Ovary (tissue), 7 donors: ENCODE measurements at regions not wholly inside any gene's neighbourhood (a gene's known extent, or its start where the extent isn't known, plus 50 kb on each side); places are given as distances from the start of the nearest gene placed in this dataset.

ENCODE experiments used
- DNase-seq, 5 donors: peaks; one replicate each; pipeline ENCODE4 v3.0.0-alpha.2; 2019 to 2020
- H3K27ac ChIP-seq, 2 donors: fragments of 200-600 bp; one replicate each; pipeline versions ENCODE4 v1.5.1 to v1.8.0; 2019 to 2022
- H3K27me3 ChIP-seq: fragments of 200-600 bp; one replicate; pipeline ENCODE4 v1.8.0; 2022
- H3K36me3 ChIP-seq: fragments of 200-600 bp; sonication (generic); one replicate; pipeline ENCODE4 v1.5.1; 2019
- H3K4me1 ChIP-seq: one replicate; pipeline ENCODE4 v1.8.1; 2013; ENCODE audit warnings: mild to moderate bottlenecking, moderate library complexity; ENCODE audit not compliant: insufficient read depth
- H3K4me3 ChIP-seq: fragments of 200-600 bp; sonication (generic); one replicate; pipeline ENCODE4 v1.5.1; 2017
- H3K9me3 ChIP-seq, 2 donors: fragments of 200-600 bp in 1 of 2; sonication (generic) in 1 of 2; one replicate each; pipeline versions ENCODE4 v1.5.1 to v1.8.1; 2013 to 2019; ENCODE audit warnings: mild to moderate bottlenecking in 1 of 2, moderate library complexity in 1 of 2
- CTCF ChIP-seq, 3 donors: fragments of 450-650 bp in 2 of 3; fragments of 200-600 bp in 1 of 3; IDR thresholded peaks; one replicate each; pipeline versions ENCODE4 v1.5.1 to v1.8.0; 2016 to 2022; ENCODE audit warnings: antibody characterized with exemption in 3 of 3, mild to moderate bottlenecking in 1 of 3
- EP300 ChIP-seq: sonication (generic); formaldehyde crosslinking; IDR thresholded peaks from one replicate; pipeline ENCODE4 v1.6.1; 2017; ENCODE audit warnings: antibody characterized with exemption
- POLR2A ChIP-seq: fragments of 450-650 bp; IDR thresholded peaks from one replicate; pipeline ENCODE4 v1.6.1; 2017; ENCODE audit warnings: antibody characterized with exemption, mild to moderate bottlenecking, moderate library complexity
- WGBS, 3 donors: extraction: QIAGEN DNeasy Blood & Tissue Kit in 1 of 3; methylation state at CpG; one replicate each; pipeline versions ENCODE4 v1.1.5 to v1.1.7; 2013 to 2017; 5-methylcytosine and 5-hydroxymethylcytosine counted together
- intact Hi-C, 4 donors: fragments of 100-400 bp; cut with DNase I; formaldehyde crosslinking; loops; one replicate each; pipeline versions ENCODE4 v1.11.0 to v1.15.1; 2022 to 2023
- donor health status: DM: no; HTN: no; CAD: no; lungs with moderate emphysema.
- donor health status: DM: no; HTN: no; CAD: no.
- donor health status: Bipolar disorder and iron deficiency.
- donor health status: DM: no; HTN: no; CAD: no.
- donor health status: DM: yes; HTN: yes; CAD: no.

- Histone ChIP-seq H3K4me1 (no peaks in the 10 kb centered on the region), H3K4me3 (no peak overlapping the region), H3K36me3 (no peaks in the 10 kb centered on the region), H3K27me3 (no peaks in the 10 kb centered on the region), H3K9me3 (no peaks in the 10 kb centered on the region), H3K27ac (no peak overlapping the region)
- DNase-seq: no peak
- TF ChIP-seq CTCF (IDR thresholded peaks at IDR 0.05) (no peak), POLR2A (no peak), EP300 (no peak)
- WGBS, 3 donors: 93 to 97% (median 95%) methylated on average over 2 of the region's 2 CpGs
- intact Hi-C loops: no loop called here
Measured at GRCh38 chr13:78152415-78152814, 233.8 kb upstream of the EDNRB start.

- TF ChIP-seq EP300 (no peak), POLR2A (no peak), CTCF (IDR thresholded peaks at IDR 0.05) (no peak)
- intact Hi-C loops: no loop called here
- no peaks in the 10 kb centered on the region for H3K27me3 ChIP-seq
- H3K9me3 ChIP-seq: no peaks in the 10 kb centered on the region
- DNase-seq: no peak
- no peak overlapping the region for H3K27ac ChIP-seq
- no peaks in the 10 kb centered on the region for H3K4me1 ChIP-seq
- no peaks in the 10 kb centered on the region for H3K36me3 ChIP-seq
- no peak overlapping the region for H3K4me3 ChIP-seq
Measured at GRCh38 chr13:78147905-78148304, 229.3 kb upstream of the EDNRB start.

- DNase-seq: no peak
- TF ChIP-seq EP300: no peak
- no peak for TF ChIP-seq POLR2A
- TF ChIP-seq CTCF (IDR thresholded peaks at IDR 0.05): no peak
- Histone ChIP-seq H3K4me1 (no peaks in the 10 kb centered on the region), H3K27ac (no peak overlapping the region), H3K36me3 (no peaks in the 10 kb centered on the region), H3K4me3 (no peak overlapping the region), H3K27me3 (no peaks in the 10 kb centered on the region), H3K9me3 (no peaks in the 10 kb centered on the region)
- intact Hi-C loops: no loop called here
- WGBS, 3 donors: 57 to 71% (median 71%) methylated on average over 1 of the region's 1 CpG
Measured at GRCh38 chr13:78145276-78145675, 226.6 kb upstream of the EDNRB start.

- Histone ChIP-seq H3K4me3 (no peak overlapping the region), H3K9me3 (no peaks in the 10 kb centered on the region), H3K36me3 (no peaks in the 10 kb centered on the region), H3K4me1 (no peaks in the 10 kb centered on the region), H3K27ac (no peak overlapping the region), H3K27me3 (no peaks in the 10 kb centered on the region)
- TF ChIP-seq CTCF (IDR thresholded peaks at IDR 0.05) (no peak), POLR2A (no peak), EP300 (no peak)
- WGBS, 3 donors: 42 to 48% (median 43%) methylated on average over 2 of the region's 2 CpGs
- no peak for DNase-seq
- intact Hi-C loops: no loop called here
Measured at GRCh38 chr13:78139765-78140164, 221.1 kb upstream of the EDNRB start.

GRCh38 chr13:78138756-78139155 is 220.1 kb upstream of the EDNRB start:
- Histone ChIP-seq H3K36me3 (no peaks in the 10 kb centered on the region), H3K27ac (no peak overlapping the region), H3K4me1 (no peaks in the 10 kb centered on the region), H3K9me3 (no peaks in the 10 kb centered on the region), H3K27me3 (no peaks in the 10 kb centered on the region), H3K4me3 (no peak overlapping the region)
- DNase-seq: no peak
- intact Hi-C loops: no loop called here
- WGBS, 3 donors: 86 to 91% (median 86%) methylated on average over 2 of the region's 2 CpGs
- TF ChIP-seq POLR2A (no peak), EP300 (no peak), CTCF (IDR thresholded peaks at IDR 0.05) (no peak)
